Upper lobe of left lung (tissue), 4 donors: ENCODE measurements at regions not wholly inside any gene's neighbourhood (a gene's known extent, or its start where the extent isn't known, plus 50 kb on each side); places are given as distances from the start of the nearest gene placed in this dataset.

ENCODE experiments used
- POLR2A ChIP-seq, 4 donors: fragments of 450-650 bp; IDR thresholded peaks; one replicate each; pipeline ENCODE4 v1.5.1; 2016 to 2017; ENCODE audit warnings: antibody characterized with exemption in 4 of 4, mild to moderate bottlenecking in 2 of 4
- TF ChIP-seq, protein P1 (sequence below), 6 experiments: fragments of 450-650 bp in 4 of 6; fragments of 200-600 bp in 2 of 6; sonication (generic) in 2 of 6; IDR thresholded peaks; one replicate each; pipeline ENCODE4 v1.5.1; 2016 to 2019; ENCODE audit warnings: antibody characterized with exemption in 6 of 6

DNA sequence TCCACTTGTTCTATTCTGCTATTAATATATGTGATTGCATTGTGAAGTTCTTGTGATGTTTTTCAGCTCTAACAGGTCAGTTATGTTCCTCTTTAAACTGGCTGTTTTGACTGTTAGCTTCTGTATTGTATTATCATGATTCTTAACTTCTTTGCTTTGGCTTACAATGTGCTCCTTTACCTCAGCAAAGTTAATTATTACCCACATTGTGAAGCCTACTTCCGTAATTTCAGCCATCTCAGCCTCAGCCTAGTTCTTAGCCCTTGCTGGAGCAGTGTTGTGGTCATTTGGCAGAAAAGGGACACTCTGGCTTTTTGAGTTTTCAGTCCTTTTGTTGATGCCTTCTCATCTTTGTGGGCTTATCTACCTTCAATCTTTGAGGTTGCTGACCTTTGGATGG is 440.2 kb downstream of the TBC1D32 start:
- TF ChIP-seq, protein P1, sequence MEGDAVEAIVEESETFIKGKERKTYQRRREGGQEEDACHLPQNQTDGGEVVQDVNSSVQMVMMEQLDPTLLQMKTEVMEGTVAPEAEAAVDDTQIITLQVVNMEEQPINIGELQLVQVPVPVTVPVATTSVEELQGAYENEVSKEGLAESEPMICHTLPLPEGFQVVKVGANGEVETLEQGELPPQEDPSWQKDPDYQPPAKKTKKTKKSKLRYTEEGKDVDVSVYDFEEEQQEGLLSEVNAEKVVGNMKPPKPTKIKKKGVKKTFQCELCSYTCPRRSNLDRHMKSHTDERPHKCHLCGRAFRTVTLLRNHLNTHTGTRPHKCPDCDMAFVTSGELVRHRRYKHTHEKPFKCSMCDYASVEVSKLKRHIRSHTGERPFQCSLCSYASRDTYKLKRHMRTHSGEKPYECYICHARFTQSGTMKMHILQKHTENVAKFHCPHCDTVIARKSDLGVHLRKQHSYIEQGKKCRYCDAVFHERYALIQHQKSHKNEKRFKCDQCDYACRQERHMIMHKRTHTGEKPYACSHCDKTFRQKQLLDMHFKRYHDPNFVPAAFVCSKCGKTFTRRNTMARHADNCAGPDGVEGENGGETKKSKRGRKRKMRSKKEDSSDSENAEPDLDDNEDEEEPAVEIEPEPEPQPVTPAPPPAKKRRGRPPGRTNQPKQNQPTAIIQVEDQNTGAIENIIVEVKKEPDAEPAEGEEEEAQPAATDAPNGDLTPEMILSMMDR (IDR thresholded peaks at IDR 0.05), result no peak
- no peak for TF ChIP-seq POLR2A (IDR thresholded peaks at IDR 0.05)
